RPMI8226 (cell line): ENCODE measurements at regions not wholly inside any gene's neighbourhood (a gene's known extent, or its start where the extent isn't known, plus 50 kb on each side); places are given as distances from the start of the nearest gene placed in this dataset.
A peak's percentile ranks its signal among the peaks of the same experiment; 100 is the strongest.

Source experiments
- DNase-seq: peaks from one replicate; pipeline ENCODE4 v3.0.0-alpha.2; 2015

DNA sequence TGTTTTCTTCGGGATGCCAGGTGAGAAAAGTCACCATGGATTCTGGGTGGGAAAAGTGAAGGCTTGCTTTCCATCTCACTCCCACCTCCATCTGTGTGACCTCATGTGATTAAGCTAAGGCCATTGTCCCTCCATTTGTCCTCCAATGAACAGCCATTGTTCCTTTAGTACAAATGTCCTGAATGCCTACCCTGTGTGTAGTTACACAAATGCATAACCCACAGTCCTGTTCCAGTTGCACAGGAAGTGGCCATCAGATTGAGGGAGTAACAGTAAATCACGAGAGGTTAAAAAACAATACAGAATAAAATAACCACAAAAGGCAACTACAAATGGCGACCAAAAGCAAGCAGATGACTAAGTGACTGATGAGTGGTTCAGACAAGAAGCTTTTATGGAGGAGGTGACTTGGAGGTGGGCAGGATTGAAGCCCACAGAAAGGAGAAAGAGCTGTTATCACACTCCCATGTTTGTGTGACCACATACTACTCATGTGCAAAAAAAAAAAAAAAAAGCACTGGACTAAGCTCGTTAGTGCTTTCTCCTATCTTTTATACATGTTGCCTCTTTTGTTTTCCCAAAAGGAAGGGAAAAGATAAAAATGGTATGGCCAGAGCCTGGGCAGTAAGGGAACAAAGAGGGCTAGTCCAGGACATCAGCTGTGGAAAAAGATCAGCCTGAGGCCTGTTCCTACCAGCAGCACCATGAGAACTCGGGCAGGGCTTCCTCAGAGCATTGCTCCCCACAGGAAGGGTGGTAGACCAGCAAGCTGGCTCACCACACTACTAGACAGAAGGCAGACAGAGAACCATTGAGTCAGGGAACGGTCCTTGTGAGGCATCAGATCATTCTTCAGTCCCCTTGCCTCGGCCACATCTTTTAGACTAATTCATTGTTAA, 111.0 kb downstream of the TFAP2A start:
- DNase-seq: no peak

DNA sequence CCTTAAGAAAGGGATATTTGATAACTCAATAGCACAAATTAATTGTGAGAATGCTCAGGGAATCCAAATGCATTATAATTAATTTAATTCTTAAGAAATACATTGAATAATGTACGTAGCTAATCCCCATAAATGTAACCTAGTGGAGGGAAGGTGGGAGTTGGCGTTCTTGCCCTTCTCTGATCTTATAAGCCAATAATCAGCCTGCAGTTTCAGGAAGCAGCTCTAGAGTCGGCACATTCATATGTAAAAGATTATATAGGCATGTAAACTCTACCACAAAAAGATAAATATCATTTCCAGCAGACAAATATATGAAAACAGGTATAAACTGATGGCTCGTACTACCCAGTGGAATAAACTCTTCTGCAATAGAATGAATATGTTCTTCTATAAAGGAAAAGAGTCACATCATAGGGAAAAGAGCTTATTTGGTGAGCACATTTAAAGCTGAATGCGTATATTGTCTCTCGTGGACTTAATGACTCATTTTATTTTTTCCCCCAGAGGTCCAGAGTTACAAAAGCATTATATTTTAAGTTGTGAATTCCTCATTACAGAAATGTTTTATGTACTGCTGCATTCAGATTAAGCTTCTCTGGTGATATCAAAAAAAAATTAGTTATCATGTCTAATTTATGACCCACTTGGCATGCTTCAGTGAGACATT, 112.2 kb downstream of the TFAP2A start:
- no peak for DNase-seq

DNA sequence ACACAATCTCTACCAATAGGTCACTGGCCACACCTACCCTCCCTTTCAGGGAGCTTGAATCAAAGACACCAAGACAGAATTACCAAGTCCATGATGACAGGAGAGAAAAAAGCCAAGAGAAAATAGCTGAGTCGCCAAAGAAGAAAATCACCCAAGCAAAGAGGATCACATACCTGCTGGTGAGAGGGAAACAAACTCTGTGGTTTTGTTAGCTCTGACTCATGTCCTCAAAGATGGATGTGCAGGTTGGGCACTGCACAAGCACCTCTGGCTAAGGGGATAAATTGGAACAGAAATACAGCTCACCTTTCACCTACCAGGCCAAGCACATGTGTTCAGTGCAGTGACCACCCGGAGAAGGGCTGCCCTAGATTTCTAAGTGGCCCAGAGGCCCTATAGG, 114.8 kb downstream of the TFAP2A start:
- DNase-seq: peak; percentile 43

DNA sequence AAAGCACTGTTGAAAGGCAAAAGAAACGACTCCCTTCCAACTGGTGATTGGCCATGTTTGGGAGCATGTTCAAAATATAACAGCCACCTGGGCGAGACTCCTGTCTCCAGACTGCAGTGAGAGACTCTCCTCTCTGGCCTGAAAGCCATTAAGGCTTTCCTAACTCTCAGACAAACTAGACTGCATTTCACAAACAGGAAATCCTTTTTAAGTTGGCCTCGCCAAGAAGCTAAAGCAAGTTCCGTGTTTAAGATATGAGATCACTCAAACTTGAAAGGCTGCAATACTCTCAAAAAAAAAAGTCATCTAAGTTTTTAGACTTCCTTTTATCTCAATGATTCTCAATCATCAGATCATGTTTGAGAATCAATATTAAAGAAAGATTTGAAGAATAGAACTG, 117.0 kb downstream of the TFAP2A start:
- peak; percentile 26 for DNase-seq

DNA sequence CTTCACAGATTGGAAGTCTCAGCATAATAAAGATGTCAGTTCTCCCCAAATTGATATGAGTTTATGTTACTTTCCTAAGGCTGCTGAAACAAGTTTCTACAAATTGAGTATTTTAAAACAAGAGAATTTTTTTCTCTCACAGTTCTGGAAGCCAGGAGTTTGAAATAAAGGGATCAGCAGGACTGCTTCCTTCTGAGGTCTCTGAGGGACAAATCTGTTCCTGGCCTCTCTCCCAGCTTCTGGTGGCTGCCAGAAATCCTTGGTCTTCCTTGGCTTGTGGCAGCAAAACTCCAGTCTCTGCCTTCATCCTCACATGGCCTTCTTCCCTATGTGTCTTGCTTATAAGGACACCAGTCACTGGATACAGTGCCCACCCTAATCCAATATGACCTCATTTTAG, 136.1 kb downstream of the TFAP2A start:
- no peak for DNase-seq

DNA sequence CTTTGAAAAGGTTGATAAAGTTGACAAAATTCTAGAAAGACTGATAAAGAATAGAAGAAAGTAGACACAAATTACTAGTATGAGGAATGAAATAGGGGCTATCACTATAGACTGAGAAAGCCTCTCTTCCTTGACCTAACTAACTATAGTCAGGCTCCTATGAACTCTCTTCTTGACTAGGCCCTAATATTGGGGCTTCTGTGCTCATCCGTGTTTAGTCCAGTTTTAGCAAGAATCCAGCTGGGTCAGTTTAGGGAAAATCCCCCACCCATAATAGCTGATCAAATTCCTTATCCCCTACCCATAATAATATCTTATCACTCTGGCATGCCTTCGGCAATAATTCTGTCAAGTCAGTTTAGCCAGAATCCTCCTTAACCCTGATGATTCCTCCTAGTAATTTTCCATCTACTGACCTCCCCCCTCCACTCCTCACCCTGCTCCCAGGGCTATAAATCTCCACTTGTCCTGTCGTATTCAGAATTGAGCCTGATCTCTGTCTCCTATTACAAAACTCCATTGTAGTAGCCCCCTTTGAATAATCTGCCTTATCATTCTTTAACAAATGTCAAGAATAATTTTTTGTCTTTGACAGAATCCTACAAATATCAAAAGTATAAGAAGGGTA, 138.1 kb downstream of the TFAP2A start:
- DNase-seq: no peak

DNA sequence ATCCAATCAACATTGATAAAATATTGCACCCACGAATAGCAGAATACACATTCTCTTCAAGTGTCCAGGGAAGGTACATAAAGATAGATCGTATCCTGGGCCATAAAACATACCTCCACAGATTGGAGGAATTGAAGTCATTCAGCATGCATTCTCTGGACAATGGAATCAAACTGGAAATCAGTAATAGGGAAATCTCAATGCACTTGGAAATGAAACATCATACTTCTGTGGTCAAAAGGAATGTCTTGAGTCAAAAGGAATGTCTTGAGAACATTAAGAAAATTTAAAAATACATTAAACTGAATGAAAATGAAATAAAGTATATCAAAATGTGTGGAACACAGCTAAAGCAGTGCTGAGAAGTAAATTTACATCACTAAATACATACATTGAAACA, 138.8 kb downstream of the TFAP2A start:
- no peak for DNase-seq

DNA sequence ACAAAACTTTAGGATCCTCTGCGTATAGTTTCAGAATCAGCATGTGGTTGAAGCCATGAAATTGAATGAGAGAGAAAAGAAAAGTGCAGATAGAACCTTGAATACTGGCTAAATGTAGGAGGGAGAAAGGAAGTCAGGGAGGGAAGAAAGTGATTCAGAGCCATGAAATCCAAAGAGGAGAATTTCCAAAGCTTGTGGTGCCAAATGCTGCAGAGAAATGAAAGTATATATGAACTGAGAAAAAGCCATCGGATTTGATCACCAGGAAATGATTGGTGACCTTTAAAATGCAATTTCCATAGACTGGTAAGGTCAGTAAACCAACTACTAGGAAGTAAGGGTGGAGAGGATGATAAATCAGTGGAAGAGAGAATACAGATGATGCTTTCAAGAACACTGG, 142.3 kb downstream of the TFAP2A start:
- no peak for DNase-seq

DNA sequence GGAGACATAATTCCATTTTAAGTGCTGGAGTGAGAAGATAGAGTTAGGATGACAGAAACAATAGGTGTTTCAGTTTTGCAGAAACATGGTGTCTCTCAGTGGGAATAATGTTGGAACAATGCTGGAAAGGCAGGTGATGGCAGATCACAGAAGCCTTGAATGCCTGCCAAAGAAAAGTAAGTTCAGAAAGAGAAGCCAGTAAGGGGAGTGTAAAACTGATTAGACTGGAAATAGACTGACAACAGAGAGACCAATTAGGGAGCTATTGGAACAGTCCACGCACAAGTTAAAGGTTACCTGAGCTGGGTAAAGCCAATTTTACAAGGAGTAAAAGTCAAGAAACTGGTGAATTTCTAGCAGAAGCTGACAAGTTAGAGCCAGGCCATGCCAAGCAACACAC, 142.9 kb downstream of the TFAP2A start:
- no peak for DNase-seq

DNA sequence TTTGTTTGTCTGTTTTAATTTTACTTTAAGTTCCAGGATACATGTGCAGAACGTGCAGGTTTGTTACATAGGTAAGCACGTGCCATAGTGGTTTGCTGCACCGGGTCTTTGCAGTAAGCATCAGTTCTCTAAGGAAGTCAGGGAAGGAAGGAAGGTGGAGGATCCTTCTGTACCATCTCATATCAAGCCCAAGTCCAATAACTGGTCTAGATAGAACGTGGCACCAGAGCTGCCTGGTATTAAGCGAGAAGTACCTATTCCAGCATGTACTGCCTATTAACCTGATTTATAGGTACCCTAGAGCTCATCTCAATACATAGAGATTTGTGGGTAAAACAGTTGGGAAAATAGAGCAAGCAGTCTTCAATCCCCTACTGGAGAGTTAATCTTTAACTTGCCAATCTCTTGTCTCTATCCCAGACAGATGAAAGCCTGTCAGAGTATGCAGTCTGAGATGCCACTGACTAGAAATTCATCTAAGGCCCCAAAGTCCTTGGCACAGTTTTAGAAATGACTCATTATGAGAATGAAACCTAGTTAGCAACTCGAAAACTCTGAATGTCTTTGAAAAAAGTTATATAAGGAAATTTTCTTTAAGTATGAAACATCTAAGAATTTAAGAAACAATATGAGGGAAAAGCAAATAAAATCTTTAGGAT, 144.9 kb downstream of the TFAP2A start:
- no peak for DNase-seq

DNA sequence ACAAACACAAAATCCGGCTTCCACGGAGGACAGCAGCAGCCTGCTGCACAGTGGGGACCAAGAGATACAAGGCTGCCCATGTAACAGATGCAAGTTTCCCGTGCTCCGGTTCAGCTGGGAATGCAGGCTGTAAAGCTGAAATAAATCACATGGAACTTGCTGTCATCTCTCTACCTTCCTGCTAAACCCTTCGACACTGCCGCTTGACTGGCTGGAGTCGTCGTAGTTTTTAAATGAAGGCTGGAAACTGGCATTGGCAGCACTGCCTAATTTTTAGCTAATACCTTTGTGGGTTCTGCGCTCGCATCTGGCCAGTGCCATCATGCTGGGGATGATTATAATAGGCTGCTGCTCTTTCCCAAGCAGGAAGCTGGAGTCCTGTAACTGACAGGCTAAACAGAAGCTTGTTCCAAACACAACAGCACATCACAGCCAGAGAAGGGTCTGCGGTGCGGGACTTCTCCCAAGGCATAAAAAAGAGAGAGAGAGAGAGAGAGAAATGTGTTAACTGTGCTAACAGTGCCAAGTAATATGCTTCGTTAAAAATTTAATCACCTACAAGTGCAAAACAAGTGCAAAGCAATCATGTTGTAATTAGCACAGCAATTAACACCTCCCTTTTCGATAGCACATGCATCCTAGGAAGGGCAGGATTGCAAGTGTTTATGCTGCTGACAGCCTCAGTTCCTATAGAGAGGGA, 146.1 kb downstream of the TFAP2A start:
- DNase-seq: no peak

DNA sequence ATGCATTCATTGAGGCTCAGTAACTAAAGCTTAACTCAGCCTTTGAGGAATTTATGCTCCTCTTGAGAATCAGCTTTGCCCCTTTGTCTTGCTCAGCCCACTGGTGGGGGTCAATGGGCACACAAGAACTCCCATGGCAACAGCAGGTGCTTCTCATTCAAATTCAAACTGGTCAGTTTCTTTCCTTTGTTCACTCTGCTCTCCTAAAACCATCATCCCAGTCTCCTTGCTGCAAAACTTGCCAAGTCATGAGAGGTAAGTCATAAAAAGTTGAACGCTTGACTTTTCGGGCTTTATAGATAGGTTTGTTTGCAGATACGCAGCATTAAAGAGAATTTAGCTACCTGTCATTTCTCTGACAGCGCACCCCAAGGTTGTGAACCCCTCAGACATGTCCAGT, 146.8 kb downstream of the TFAP2A start:
- DNase-seq: no peak

DNA sequence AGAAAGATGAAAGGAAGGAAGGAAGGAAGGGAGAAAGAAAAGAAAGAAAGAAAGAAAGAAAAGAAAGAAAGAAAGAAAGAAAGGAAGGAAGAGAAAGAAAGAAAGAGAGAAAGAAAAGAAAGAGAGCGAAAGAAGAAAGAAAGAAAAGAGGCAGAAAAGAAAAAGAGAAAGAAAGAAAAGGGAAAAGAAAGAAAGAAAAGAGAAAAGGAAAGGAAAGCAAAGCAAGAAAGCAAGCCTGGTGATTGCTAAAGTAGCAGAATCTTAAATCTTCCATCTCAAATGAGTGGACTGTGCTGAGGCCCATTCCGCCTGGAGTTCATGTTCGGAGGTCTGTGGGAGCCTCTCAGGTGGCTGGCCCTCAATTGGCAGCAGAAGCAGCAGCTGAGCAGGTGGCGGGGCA, 148.4 kb downstream of the TFAP2A start:
- no peak for DNase-seq

DNA sequence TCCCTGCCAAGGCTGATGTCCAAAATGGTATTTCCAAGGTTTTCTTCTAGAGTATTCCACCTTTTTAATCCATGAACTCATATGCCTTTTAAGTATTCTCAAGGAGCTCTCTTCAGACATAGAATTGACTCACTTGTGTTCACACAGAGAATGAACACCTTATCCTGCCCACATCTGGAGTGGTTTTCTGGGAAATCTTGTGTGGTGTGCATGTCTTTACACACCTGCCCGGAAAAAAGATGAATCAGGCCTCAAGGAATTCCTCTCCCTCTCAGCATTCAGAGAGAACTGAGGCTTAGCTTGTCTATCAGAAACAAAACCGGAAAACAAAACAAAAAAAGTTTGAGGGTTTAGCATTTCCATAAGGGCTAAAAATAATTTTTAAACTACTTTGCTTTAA, 148.8 kb downstream of the TFAP2A start:
- no peak for DNase-seq

DNA sequence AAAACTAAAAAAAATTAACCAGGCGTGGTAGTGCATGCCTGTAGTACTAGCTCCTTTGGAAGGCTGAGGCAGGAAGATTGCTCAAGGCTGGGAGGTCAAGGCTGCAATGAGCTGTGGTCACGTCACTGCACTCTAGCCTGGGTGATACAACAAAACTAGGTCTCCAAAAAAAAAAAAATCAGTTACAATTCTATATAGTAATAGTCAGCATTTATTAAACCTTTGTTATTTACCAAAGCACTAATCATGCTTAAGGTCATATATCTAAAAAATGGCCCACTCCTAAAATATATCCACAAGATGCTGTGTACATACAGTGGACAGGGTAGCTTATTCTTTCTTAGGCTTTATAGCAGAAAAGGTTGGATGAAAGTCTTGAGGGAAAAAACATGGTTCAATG, 152.4 kb downstream of the TFAP2A start:
- no peak for DNase-seq

DNA sequence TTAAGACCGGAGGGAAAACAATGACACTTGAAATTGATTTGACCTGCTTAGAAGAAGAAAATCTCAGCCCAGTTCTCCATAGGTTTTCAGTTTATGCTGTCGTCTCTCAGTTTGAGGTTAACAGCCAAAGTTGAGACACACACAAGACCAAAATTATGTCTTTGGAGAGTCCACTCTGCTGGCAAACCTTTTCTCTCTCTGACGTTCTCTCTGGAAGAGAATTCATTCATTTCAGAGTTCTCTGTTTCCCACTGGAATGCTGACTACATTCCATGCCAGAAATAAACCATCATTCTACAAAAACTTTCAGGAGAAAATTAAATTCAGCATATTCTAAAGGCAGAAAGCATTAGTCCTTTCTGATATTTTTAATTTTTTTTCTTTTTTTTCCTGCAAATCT, 155.2 kb downstream of the TFAP2A start:
- no peak for DNase-seq

DNA sequence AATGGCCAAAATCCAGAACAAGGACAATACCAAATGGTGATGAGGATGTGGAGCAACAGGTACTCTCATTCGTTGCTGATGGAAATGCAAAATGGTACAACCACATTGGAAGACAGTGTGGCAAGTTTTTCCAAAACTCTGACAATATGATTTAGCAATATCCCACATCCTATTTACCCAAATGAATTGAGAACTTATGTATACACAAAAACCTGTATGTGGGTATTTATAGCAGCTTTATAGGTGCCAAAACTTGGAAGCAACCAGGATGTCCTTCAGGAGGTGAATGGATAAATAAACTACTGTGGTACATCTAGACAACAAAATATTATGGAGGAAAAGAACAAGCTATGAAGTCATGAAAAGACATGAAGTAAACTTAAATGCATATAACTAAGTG, 156.5 kb downstream of the TFAP2A start:
- DNase-seq: no peak

DNA sequence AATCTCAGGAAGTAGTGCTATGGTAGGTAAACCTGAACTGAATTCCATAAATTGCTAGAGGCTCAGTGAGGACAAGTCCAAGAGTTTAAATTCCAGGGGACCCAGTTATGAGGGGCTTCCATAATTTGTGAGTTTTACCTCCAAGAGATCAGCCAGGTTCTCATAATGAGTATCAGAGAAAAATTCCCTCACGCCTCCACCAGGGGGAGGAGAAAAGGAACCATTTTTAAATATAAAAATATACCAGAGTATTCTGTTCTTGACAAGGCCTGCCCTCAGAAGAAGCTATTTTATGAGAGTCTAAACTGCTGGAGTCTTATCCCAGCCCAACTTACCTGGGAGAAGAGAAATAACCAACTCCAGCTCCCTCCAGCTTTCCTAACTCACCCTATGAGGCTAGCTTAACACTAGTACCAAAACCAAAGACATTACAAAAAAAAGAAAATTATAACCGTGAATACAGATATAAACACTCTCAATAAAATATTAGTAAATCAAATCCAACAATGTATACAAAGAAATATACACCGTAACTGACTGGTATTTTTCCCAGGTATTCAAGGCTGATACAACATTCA, 158.7 kb downstream of the TFAP2A start:
- DNase-seq: peak; percentile 36

DNA sequence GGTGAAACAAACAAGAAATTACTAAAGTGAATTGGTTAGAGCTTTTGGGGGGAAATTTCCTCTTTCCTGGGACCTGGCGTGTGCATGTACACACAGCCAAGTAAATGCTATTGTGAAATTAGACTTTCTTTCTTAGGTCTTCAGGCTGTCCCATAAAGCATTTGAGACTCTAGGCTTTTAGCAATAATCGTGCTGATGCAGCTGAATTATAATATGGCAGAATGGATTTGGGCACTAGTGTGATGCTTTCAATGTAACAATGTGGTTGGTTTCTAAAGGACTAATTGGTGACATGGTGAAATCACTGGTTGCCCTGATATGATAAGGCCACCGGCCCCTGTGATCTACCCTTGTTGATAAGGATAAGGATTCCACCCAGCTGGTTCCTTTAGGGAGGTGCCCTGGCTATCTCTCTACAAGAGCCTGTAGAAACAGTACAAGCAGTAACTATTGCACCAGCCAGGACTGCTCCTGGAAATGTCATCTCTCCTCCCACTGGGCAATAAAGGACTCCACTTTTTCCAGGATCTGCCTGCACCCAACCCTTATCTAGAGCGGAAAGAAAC, 164.1 kb downstream of the TFAP2A start:
- no peak for DNase-seq

DNA sequence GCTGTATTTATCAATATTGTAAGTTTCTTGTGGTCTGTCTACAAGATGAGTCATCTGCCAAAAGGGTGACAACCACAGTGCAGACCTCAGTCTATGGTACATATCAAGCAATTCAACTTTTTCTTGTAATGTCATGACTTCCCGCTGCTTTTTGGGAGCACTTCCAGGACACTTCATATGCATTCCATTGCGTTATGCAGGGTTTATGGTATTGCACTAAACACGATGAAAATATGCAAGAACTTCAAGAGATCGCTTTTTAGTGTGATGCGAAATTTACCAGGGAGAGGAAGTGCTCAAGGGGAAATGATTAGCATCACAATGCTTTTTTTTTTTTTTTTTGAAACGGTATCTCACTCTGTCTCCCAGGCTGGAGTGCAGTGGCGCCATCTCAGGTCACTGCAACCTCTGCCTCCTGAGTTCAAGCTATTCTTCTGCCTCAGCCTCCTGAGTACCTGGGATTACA, 166.5 kb downstream of the TFAP2A start:
- no peak for DNase-seq

DNA sequence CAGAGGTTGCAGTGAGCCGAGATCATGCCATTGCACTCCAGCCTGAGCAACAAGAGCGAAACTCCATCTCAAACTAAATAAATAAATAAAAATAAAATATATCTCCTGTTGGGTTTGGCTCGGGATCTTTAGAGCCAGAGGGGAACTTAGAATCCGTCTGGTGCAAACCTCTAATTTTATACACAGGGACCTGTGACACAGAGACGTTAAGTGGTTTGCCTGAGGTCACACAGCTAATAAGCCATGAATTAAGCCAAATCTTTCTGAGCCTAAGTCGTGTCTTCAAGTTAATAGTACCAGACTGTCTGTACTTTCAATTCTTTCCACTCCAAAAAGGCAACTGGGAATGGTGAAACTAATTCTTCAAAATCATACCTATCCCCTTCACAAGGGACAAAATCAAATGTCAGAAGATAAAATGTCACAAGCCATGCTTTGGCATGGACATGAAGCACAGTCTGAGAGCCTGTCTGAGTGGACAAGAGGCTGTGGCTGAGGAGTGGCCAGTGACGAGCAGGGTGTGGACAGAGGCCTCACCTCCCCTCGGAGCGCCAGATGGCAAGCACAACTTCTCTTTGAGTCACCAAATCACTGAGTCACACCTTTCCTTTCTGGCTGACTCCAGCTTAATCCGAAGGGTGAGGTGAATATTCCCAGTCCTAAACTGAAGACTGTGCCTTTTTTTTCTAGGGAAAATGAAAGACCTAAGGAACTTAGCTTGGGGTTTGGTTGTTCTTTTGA, 177.4 kb downstream of the TFAP2A start:
- DNase-seq: no peak
